GM21526 (cell line): ENCODE measurements at regions not wholly inside any gene's neighbourhood (a gene's known extent, or its start where the extent isn't known, plus 50 kb on each side); places are given as distances from the start of the nearest gene placed in this dataset.

Source experiments
- ATAC-seq: cut with Tn5 transposase; IDR thresholded peaks from one replicate; pipeline ENCODE4 v1.9.1; 2021; ENCODE audit warnings: moderate library complexity; ENCODE audit not compliant: unreplicated experiment, low FRiP score

DNA sequence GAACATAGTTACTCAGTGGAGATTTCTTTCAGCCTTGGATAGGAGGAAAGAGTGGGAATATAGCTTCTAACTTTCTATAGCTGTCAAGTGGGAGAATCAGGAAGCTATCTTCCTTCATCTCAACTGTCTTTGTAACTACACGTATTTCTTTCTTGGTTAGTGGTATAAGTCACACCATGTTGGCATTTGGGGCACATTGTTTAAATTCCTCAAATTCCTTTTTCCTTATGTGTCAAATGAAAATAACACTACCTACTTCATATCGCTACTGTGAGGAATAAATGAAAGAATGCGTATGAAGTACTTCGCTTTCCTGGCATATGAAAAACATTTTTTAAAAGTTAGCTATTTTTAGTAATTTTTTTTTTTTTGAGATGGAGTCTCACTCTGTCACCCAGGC, 1082.5 kb upstream of the WWC1 start:
- no peak for ATAC-seq

DNA sequence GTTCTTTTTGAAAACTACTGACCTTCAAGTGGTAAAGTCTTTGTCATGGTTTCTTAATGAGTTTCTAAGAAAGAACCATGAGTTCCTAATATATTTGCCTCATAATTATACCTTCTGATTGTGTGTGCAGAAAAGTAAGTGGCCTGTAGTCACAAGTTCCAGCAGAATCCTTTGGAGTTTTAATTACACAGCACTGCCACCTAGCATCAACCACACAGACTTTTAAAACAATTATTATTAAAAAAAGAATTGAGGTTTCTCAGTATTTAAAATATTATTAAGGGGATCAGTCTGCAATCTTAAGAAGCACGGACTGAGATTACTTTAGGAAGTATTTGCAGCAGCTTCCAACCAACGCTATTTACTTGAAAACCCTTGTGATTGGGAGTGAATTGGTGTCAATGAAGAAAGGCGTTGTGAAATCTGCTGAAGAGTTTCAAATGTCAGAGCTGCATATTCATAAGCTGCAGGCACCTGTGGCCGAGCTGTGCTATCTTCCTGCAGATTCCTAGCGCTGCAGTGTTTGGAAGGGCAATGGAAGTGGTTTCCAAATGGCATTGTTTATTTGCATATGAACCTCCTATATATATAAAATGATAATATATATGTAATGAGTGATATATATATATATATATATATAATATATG, 1074.2 kb upstream of the WWC1 start:
- no peak for ATAC-seq

DNA sequence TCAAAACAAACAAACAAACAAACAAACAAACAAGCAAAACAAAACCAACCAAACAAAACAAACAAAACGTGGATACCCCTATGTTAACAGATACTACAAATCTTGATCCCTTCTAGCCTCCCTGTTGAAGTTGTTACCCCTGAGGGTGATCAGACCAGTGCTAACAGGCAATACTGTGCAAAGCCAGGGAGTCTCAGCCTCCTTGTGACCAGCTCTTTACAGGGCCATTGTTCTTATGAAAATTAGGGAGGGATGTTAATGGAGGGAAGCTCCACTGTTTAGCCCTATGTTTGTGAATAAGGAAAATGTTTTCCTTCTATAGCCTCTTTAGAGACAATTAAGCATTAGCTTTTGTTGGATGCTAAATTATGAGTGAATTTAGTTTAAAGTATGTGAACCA, 1072.1 kb upstream of the WWC1 start:
- no peak for ATAC-seq

DNA sequence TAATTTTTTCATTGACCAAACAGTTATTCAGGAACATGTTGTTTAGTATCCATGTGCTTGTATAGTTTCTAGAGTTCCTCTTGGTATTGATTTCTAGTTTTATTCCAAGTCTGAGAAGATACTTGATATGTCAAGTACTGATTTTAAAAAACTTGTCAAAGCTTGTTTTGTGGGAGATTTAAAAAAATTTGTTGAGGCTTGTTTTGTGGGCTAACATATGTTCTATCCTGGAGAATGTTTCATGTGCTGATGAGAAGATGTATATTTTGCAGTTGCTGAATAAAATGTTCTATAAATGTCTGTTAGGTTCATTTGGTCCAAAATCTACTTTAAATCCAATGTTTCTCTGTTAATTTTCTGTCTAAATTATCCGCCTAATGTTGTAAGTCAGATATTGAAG, 1065.1 kb upstream of the WWC1 start:
- no peak for ATAC-seq

DNA sequence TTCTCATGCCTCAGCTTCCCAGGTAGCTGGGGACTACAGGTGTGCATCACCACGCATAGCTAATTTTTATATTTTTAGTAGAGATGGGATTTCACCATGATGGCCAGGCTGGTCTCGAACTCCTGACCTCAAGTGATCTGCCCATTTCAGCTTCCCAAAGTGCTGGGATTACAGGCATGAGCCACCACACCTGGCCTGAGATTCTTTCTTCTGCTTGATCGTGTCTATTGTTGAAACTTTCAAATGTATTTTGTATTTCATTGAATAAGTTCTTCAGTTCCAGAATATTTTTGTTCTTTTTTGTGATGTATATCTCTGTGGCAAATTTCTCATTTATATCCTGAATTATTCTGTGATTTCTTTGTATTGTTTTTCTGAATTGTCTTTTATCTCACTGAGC, 1063.3 kb upstream of the WWC1 start:
- no peak for ATAC-seq

DNA sequence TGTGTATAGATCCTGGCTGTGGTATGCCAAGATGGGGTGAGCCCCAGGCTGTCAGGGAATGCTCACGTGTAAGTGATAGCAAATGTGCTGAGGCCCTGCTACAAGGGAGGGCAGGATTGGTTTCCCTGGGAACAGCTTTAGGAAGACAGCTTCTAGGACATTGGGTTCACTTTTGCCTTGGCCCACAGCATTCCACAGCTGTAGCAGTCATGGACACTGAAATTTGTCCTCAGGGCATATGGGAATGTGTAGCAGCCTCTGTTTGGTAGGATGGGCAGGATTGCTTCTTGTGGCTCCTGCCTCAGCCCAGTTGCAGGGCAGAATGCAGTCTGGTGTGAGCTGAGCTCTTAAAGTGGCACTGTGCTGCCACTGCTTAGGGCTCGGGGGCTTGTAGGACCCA, 1061.7 kb upstream of the WWC1 start:
- no peak for ATAC-seq

DNA sequence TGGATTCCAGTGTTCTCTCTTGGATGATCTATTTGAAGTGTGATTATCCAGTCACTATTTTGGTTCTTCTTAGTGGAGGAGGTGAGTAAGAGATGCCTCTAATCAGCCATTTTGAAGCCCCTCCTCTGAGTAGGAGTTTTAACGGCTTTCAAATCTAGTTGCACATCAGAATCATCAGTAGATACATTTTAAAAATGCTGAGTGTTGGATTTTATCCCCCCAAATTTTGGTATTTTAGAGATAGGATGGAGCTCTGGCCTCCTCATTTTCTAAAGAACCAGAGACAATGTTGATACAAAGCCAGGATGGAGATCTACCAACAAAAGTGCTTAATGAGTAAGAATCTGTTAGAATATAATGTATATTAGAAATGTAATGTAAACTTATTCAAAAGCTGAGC, 1061.0 kb upstream of the WWC1 start:
- no peak for ATAC-seq

DNA sequence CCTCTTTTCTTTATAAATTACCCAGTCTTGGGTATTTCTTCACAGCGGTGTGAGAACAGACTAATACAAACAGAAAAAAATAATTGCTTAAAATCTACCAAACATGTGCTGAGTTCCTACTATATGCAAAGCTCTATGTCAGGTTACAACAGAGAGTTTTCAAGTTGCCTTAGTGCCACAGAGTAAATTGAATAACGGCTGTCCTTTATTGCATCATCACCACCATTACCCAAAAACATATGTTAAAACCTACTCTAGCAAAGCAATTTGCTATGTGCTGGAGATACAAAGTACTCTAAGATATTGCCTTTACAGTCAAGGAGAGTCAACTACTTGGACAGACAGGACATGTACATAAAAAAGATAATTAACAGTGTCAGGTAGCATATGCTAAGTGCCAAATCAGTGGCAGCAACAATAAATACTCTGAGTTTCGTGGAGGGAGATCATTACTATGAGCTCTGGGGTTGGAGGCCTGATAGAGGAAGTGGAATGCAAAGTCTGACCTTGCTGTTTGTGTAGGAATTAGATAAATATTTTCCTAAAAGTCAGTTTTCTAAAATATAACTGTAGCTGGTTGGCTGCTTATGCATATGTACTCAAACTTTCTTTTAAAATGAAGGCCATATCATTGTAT, 1058.7 kb upstream of the WWC1 start:
- no peak for ATAC-seq

DNA sequence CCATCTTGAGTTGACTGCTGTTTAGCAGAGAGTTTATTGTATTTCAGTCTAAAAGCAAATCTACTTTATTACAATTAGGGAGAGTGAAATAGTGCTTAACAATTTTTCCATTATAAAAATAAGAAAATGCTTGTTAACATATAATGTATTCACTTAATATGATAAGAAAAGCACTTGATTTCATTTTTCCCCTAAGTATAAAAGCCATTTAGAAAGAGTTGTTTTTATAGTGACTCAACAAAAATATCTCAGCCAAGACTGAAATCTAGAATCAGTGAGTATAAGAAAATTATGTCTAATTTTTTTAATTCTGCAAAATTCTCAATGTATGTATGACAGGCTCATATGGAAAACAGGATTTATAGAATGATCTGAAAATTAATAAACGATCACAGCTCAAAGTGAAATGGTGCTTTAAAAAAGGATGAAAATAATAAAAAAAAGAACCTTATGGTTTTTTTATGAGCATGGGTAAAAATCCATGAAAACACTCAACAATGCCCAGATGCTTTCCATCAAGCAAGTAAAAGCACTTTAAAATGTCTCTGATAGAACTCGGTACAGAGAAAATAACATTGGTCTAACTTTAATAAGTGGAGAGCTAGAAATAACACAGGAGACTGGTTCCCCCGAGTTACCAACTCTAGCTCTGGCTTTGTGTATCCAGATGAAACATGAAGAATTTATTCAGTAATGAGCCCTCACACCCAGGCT, 1057.8 kb upstream of the WWC1 start:
- no peak for ATAC-seq

DNA sequence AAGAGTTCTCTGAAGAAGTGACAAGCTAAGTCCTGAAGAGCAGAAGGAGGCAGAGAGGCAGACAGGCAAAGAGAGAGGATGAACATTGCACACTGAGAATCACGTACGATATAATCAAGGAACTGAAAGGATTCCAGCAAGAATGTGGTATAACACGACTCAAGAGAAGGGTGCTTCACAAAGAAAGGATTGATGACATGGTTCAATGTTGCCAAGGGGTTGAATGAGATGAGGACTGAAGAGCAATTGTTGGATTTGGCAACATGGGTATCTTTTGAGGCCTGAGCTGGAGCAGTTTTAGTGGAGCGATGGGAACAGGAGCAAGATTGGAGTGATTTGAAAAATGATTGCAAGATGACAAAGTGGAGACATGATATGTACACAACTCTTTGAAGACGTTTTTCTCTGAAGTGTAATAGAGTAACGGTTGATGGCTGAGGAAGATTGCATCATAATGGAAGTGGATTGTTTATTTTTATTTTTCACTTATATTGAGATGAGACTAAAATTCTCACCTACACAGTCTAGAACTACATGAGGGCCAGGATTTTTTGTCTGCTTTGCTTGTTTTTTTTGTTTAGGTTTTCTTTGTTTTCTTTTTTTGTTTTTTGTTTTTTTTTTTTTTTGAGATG, 1049.9 kb upstream of the WWC1 start:
- no peak for ATAC-seq

DNA sequence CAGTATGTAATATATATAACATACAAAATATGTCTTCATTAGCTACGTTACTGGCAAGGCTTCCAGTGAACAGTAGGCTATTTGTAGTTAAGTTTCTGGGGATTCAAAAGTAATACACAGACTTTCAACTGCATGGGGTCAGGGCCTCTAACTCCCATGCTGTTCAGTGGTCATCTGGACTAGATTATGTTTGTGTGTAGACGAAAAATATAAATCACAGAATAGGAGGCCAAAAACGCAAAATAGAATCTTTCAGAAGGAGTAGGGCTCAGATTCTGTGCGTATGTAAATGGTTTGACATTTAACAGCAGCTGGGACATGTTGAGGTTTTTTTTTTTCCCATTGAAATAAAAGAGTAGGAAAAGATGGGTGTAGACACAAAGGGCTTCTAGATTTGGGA, 1048.7 kb upstream of the WWC1 start:
- no peak for ATAC-seq

DNA sequence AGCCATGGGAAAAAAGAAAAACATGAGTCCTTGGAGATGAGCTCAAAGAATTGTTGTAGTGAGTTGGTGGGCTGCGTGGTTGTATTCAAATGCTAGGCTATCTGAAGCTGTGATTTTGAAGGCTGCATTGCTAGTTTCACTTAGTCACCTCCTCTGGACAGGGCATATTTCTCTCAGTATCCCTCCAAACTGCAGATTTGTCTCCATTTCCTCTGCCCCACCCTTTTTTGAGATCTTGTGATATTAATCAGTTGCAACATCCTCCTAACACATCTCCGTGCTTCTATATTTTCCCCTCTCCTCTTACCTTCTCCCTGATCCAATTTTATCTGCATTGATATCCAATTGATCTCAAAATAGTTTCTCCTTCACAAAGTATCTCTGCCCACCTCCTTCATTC, 1048.0 kb upstream of the WWC1 start:
- no peak for ATAC-seq

DNA sequence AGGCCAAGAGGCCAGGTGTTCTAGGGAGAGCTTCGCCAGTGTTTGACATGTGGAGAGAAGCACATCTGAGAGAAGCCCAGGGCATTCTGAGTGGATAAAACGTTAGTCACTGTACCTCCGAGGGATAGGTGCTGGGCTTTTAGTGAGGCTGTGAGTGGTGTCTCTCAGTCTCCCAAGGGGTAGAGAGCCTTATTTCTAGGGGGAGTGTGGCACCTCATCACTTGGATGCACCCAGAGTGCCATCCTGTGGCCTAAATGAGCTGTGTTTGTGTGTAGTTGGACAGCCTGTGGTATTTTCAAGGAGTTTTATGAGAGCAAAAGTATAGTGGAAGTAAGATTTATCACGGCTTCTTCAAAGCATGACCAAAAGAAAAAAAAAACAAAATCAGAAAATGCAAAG, 1046.9 kb upstream of the WWC1 start:
- ATAC-seq, result no peak

DNA sequence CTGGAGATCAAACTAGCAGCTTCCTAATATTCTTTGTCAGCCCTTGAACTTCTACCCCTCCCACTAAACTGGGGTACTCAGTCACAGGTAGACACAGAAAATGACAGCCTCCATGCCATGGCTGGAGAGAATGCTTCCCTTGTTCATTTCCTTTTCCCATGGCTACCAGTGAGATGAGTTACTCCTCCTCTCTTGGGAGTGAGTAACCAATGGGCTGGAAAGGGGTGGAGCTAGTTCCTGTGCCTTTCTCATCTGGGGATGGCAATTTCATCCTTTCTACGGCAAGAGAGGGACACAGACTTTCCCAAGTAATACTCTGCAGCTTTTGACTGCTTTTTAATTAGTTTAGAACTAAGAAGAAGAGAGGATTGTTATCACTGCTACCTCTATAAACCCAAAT, 1045.6 kb upstream of the WWC1 start:
- ATAC-seq, result no peak

DNA sequence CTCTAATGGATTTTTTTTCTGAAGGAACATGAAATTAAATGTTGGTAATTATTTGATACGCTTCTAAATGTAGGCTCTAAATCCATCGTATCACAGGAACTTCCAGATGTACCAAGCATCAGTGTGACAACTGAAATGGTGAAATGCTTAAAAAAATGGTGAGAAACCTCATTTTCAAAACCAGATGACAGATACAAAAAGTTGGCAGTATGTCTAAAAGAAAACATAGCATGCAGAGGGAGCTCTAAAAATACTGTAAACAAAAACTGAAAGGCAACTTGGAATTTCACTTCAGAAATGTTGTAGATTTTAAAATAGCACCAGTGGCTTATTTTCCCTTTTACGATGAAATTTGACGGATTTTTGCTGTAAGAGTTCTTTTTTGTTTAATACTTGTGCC, 1043.6 kb upstream of the WWC1 start:
- ATAC-seq, result no peak

DNA sequence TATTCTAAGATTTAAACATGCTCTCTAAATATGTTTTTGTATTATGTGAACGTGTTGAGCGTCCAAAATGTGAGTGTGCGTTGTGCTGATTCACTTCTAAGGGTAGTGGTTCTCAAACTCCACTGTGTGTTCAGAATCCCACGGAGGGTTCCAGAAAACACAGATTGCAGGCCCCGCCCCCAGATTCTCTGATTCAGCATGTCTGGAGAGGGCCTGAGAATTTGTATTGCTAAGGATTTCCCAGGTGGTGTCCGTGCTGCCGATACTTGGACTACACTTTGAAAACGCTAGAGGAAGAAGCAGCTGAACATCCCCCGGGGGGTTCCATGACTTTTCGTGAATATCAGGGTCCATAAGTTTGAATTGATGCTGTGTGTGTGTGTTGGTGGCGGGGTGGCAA, 1043.2 kb upstream of the WWC1 start:
- no peak for ATAC-seq

DNA sequence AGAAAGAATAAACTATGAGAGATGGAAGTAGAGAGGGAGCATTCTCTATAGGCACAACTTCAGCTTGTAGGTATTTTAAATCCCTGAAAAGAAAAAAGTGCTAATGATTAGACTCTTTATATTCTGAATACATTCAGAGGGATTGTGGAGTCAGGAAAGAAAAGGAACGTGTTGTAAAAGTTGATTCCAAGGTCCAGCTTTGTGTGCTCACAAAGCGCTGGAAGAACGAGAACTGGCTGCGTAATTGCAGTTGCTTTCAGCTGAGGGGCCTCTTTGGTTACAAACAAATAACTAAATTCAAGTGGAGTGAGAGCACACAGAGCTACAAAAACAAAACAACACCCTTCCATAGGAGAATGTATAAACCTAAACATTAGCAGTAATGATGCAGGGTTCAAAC, 1040.4 kb upstream of the WWC1 start:
- no peak for ATAC-seq

DNA sequence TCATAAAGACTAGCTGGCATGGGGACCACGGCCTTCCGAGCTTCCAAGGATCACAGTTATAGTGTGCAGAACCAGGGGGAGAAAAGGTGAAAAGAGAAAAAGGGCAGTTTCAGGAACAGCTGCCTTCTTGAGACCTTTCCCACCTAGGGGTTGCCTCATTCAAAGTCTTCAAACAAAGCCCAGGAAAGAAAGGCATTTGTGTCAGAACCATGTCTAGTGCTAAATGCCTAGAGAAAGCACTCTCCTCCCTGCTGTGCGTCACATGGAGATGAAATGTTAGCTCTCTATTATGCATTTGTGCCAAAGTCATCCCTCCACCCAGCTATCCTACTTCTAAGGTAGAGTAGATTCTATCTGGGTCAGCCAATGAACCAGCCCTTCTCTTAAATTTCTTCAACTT, 1037.3 kb upstream of the WWC1 start:
- ATAC-seq, result no peak

DNA sequence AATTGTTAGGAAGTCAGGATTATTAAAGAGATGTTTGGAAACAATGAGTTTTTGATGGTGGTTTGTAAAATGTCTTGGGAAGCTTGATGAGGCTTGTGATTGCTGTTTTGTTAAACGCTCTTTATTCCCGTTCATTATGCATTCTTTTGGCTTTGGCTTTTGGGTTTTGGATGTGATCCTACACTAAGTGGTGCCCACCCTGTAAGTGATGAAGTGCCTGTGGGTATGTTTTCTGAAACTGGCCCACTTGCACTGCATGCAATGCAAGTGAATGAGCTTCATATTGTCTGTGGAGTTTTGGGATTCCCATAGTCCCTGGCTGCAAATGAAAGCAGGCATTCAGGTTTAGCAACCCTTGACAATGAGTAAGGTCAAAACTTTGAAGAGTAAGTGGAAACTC, 1035.5 kb upstream of the WWC1 start:
- no peak for ATAC-seq

DNA sequence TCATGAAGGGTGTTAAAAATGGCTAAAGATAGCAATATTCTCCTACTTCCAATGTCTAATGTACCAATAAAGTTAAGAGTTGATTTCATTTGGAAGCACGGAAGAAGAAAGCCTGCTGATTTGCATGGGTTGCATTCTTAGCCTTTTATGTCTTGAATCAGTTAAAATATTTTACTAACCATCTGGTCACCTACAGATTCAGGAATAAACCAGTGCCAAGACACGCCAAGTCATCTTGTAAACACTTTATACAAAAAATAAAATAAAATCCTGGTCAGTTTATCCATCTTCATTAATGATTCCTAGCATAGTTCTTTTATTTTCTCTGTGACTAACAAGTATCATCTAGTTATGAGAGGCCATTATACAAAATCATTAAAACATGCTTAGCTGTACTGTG, 1031.6 kb upstream of the WWC1 start:
- ATAC-seq, result no peak

DNA sequence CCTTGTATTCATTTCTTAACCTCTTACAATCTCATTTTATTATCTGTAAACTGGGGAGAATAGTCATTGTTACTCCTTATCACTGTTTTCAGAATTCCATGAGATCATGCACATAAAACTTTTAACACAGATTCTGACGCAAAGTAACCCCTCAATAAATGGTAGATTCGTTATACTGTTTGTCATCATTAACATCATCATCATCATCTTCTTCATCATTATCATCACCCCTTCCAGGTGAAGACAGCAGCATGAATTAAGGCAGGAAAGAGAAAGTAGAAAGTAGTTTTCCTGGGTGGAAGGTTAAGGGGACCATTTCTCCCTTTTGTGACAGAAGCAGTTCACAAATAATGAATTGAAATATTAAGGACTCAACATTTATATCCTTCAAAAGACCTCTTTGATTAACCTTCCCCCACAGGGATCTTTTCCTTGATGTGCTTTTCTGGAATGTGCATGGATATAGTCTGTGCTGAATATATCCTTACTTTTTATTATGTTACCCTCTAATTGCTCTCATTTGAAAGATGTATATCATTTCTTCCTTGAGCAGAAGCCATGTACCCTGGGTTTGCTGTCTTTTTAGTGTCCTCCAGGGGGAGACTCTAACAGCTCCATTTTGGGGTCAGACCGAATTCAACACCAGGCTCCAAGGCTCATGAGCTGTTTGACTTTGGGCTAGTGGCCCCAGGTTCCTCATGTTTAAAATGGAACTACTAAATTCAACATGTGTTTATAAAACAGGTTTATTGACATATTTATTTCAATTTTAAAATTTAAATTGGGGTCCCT, 1029.9 kb upstream of the WWC1 start:
- ATAC-seq, result no peak
